ENCODE measurements at regions not wholly inside any gene's neighbourhood (a gene's known extent, or its start where the extent isn't known, plus 50 kb on each side); places are given as distances from the start of the nearest gene placed in this dataset.

- peak in 1 of 4 donors; percentile 11 for TF ChIP-seq EP300 (IDR thresholded peaks at IDR 0.05)
- no peak for TF ChIP-seq CTCF (IDR thresholded peaks at IDR 0.05)
Observed at GRCh38 chr22:46087816-46088277, 62.5 kb upstream of the PPARA start.
